ENCODE measurements at regions not wholly inside any gene's neighbourhood (a gene's known extent, or its start where the extent isn't known, plus 50 kb on each side); places are given as distances from the start of the nearest gene placed in this dataset.

- DNase-seq (ENCODE audit: low spot score) = no peak
These were observed 111.9 kb upstream of the CALN1 start for GRCh38 chr7:72524037-72524436.

DNA sequence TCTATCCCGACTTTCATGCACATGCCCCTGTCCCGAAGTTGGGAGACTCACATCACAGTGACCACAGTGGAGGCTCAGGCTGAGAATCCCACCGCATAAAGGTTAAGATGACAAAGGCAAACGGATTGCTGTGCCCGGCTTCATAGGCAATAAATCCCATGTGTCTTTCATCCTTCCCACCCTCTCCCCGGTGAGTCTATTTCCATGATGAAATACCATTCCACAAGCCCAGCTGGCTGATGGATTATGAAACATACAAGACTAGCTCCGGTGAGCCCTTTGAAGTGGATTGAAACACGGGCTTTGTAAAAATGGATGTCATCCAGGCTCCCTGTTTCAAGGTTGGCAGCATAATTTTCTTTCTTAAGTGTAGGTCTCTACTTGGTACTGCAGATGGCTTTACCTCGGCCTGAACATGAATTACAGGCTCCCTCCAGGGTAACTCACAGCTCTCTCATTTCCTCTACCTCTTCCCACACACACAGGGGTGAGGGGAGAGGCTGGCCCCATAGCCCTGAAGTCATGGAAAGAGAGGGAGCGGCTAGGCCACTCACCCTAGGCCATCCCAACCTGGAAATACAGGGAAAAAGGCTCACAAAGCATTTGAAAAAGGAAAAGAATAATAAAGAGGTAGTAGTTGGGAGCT is 92.0 kb upstream of the CALN1 start:
- DNase-seq (ENCODE audit: low spot score) = no peak

- DNase-seq (ENCODE audit: low spot score) = no peak
These were observed 91.5 kb upstream of the CALN1 start for GRCh38 chr7:72503644-72504043.

DNA sequence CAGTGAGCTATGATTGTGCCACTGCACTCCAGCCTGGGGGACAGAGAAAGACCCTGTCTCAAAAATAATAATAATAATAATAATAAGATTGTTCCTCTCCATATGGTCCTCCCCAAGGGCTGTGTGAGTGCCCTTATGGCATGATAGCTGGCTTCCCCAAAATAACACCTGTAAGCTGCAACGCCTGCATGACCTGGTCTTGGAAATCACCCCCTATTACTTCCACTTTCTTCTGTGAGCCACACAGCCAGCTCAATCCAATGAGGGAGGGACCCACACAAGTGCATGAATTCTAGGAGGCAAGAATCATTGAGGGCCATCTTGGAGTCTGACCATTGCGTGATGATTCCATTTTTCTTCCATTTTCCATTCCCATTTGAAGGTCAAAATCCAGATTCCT is 82.7 kb upstream of the CALN1 start:
- no peak for DNase-seq (ENCODE audit: low spot score)

DNA sequence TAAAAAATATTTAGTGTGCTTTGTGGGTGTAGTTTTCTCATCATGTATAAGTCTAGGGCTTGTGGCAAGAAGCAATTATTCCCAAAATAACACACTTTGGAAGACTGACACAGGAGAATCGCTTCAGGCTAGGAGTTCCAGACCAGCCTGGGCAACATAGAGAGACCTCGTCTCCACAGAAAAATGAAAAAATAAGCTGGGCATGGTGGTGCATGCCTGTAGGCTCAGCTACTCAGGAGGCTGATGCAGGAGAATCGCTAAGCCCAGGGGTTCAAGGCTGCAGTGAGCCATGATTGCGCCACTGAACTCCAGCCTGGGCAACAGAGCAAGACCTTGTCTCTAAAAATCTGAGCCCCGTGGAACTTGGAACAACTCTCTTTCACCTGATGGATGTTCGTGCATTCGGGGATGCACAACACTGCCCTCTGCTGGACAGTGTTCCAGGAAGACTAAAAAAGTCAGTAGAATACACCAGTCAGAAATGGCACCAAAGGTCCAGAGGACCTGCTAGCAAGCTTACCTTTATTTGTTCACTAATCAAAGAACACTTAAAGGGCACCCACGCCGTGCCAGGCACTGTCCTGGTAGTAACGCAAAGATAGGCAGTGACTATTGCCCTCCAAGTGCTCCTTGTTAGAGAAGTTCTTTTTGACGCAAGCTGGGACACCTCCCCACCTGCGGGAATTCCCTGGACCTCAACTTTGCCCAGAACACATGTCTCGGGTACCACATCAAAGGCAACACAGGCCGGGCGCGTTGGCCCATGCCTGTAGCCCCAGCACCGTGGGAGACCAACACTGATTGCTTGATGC is 81.9 kb upstream of the CALN1 start:
- peak; percentile 57 for DNase-seq (ENCODE audit: low spot score)

DNA sequence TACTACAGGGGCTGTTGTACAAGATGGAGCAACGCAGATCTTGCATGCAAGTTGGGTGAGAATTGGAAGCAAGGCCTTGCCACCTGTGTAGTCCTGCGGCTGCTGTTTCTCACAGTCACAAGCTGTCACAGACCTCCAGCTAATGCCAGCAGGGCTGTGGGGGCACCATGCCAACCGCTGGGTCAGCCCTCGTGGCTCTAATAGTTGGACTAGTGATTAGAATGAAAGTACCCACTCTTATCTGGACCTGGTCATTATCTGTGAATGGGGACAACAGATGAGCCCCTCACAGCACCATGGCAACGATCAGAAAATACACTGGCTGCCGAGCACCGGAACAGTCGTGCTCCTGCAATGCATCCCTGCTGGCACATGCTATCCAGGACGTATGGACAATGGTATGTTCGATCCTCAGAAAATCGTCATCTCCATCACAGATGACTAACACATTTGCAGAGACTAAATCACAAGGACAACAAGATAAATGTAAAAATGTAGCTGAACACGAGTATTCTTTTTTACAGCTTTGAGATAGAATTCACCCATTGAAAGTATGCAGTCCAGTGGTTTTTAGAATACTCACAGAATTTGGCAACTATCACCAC is 80.4 kb upstream of the CALN1 start:
- DNase-seq (ENCODE audit: low spot score) = no peak

DNA sequence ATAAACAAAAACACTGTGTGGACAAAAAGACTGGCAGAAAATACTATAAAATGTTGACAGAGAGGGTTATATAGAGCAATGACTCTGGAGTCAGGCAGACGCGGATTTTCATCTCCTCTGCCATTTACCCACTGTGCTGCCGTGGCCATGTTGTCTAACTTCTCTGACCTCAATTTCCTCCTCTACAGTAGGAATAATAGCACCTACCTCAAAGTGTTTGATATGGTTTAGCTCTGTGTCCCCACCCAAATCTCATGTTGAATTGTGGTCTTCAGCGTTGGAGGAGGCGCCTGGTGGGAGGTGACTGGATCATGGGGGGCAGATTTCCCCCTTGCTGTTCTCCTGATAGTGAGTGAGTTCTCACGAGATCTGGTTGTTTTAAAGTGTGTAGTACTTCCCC is 78.2 kb upstream of the CALN1 start:
- no peak for DNase-seq (ENCODE audit: low spot score)

- no peak for DNase-seq (ENCODE audit: low spot score)
These were observed 69.8 kb upstream of the CALN1 start for GRCh38 chr7:72481934-72482333.

DNA sequence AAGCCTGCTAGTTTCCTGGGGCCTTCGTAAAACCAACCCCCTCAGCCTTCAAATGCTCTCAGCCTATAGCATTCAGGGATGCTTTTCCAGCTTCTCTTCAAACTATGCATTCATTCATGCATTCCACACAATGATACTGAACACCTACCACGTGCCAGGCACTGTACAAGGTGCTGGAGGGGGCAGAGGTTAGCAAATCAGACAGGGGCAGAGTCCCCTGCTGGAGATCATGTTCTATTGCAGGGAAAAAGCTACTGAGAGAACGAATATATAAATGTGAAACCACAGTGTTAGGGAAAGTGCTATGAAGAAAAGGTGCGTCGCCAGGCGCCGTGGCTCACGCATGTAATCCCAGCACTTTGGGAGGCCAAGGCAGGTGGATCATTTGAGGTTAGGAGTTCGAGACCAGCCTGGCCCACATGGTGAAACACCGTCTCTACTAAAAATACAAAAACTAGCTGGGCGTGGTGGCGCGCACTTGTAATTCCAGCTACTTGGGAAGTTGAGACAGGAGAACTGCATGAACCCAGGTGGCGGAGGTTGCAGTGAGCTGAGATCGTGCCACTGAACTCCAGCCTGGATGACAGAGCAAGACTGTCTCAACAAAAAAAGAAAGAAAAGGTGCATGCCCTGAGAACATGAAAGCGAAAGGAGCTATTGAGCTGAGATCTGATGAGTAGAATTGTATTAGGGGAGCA is 64.6 kb upstream of the CALN1 start:
- DNase-seq (ENCODE audit: low spot score) = no peak

DNA sequence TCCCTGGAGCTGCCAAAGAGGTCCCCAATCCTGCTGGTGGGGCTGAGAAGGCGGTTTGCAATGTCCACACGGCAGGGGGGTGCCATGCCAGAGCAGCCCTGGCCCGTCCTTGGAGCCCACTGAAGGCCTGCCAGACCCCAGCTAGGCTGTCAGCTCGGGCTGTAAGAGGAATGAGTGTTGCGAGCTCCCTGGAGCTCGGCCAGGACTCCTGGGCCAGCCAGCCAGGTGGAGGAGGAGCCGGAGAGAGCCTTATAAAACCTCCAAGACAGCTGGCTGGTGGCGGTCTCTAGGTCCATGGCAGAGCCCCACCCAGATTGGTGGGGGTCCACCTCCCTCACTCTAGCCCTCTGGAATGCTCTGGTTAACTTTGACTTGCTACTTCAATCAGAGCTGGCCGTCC is 55.1 kb upstream of the CALN1 start:
- no peak for DNase-seq (ENCODE audit: low spot score)

DNA sequence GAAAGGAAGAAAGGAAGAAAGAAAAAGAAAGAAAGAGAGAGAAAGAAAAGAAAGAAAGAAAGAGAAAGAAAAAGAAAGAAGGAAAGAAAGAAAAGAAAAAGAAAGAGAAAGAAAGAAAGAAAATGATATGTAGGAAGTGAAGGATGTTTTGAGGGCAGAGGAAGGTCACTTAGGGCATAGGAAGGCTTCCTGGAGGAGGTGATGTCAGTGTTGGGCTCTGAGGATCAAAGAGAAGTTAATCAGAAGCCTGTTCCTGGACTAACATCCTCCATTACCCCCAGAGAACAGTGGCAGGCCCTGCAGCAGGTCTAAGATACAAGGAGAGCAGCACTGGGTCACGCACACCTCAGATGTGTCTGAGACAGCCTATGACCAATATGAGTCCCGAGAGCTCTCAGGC is 54.7 kb upstream of the CALN1 start:
- no peak for DNase-seq (ENCODE audit: low spot score)

DNA sequence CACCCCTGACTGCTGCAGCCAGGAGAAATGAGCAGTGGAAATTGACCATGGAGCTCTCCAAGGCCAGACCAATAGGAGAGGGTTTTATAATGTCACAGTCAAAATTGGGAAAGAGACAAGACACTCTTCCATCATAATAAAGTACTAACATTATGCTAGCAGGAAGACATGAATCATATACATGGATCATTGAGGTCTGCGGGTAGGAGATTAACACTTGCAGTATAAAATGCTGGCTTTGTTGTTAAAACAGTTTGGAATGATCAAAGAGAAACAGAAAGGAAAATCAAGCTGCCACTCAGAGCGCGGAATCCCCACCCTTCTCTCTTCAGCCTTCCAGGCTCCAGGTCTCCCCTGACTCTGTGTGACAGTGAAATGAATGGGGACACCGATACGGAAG is 53.4 kb upstream of the CALN1 start:
- DNase-seq (ENCODE audit: low spot score) = no peak

DNA sequence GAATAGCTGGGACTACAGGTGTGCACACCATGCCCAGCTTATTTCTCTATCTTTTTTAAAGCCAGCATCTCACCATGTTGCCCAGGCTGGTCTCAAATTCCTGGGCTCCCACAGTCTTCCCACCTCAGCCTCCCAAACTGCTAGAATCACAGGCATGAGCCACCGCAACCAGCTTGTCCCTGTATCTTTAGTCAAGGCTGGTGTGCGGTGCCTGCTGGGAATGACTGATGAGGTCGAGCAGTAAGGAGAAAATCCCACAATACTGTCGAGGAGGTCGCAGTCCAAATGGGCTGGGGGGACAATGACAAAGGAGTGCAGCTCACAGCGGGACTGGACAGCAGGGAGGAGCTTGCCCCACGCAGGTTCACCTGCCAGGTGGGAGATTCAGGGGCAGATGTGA is 50.2 kb upstream of the CALN1 start:
- DNase-seq (ENCODE audit: low spot score) = no peak

Measured in putamen (tissue), 1 donor.